CD4-positive, alpha-beta T cell treated with Interleukin-6 for 4 hours (primary cell): ENCODE measurements at regions not wholly inside any gene's neighbourhood (a gene's known extent, or its start where the extent isn't known, plus 50 kb on each side); places are given as distances from the start of the nearest gene placed in this dataset.

Experiments
- DNase-seq: peaks from one replicate; pipeline ENCODE4 v3.0.0-alpha.2; 2020; ENCODE audit warnings: mixed read lengths

DNA sequence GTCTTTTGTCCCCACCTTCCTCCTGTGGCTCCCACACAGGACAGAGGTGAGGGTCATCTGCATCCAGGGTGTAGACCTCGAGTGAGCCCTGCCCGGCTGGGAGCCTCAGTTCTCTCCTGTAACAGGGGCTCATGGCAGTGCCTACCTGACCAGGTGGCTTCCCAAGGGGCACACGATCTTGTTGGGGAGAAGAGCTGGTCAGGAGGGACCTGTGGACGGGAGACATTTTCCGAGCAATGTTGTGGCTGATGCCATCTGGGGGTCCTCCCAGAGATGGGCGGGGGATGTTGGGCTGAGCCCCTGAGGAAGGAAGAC, 51.9 kb downstream of the CEBPB start:
- DNase-seq, result no peak

GRCh38 chr20:50242863-50243609, 52.4 kb downstream of the CEBPB start:
- no peak for DNase-seq

DNA sequence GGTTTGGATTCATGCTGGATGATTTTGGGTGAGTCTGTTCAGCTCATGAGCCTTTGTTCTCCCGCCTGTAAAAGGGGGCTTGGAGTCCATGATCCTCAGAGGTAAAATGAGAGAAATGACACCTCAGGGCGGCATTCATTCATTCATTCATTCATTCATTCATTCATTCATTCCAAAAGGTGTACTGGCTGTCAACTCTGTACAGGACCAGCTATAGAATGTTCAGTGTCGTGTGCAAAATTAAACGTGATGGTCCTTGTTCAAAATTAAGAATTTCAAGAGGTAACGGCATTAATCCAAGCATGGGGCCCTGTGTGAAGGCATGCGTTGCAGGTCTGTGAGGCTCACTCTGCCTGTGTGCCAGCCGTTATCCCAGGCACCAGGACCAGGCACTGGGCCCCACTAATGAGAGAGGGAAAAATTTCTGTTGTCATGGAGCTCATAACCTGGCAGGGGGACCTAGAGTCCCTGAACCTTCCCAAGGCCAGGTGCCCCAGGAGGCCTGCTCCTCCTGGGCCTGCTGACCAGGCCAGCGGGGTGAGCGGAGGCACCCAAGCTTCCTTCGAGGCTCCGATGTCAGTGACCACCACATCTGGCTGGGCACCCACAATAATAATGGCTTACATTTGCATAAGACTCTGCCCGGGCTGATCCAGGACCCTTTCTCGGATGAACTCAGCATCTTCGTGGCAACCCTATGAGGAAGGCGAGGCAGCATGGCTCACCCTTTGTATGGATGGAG, 53.2 kb downstream of the CEBPB start:
- no peak for DNase-seq

DNA sequence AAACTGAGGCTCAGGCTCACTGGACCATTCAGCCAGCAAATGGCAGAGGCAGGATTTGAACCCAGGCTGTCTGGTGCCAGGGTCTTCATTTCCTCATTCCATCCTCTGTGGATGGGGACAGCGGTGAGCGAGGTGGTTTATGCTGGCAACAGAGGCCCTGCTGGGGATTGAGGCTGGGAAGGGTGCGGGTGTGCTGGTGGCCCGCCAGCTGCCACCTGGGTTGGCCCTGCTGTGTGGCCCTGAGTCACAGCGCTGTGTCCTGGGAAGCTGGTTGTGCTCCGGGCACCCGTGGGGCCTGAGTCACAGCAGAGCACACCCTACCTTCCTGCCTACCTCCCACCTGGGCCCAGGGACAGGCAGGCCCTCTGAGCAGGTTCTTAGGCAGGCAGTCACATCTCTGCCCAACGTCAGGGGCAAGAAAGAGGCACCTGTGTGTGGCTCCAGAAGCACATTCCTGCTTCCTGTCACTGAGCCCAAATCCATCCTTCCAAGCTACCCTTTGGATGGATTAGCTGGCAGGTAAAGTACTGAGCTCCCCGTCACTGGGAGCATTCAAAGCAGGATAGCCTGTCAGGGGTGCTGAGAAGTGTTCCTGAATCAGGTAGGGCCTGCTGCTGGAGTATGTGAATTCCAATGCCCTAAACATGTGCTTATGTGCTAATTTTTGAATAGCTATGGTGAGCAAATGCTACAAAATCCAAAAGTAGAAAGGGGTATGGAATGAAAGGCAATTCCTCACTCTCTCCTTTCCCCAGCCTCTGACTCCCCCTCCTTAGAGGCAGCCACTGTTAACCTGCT, 53.9 kb downstream of the CEBPB start:
- DNase-seq, result no peak

GRCh38 chr20:50245498-50246366, 55.1 kb downstream of the CEBPB start:
- DNase-seq, result no peak

GRCh38 chr20:50246367-50247195, 56.0 kb downstream of the CEBPB start:
- DNase-seq, result no peak

GRCh38 chr20:50247196-50248094, 56.8 kb downstream of the CEBPB start:
- DNase-seq, result no peak

DNA sequence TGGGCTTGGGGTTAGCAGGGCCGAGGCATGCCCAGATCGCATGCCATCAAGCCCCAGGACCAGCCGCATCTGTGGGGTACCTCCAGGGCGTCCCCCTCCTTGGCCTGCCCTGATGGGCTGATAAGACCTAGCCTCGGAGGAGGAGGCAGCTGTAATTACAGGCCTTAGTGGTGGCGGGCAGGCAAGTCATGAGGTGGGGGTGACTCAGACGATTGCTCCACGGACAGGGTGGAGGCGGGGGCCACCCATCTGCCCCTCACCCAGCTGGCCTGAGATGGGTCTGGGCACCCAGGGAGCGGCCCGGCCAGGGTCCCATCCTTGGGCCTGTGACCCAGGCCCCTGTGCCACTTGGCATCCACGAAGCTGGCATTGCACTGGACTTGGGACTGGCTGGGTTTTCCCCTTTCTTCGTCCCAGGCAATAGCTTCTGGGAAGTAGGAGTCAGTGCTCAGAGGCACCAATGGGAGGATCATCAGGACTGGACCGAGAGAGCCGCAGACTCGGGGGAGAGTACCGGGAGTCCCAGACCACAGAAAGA, 57.5 kb downstream of the CEBPB start:
- DNase-seq, result no peak

- no peak for DNase-seq
Observed at GRCh38 chr20:50249447-50250388, 59.1 kb downstream of the CEBPB start.

- DNase-seq, result no peak
Observed at GRCh38 chr20:50250679-50251382, 60.2 kb downstream of the CEBPB start.

DNA sequence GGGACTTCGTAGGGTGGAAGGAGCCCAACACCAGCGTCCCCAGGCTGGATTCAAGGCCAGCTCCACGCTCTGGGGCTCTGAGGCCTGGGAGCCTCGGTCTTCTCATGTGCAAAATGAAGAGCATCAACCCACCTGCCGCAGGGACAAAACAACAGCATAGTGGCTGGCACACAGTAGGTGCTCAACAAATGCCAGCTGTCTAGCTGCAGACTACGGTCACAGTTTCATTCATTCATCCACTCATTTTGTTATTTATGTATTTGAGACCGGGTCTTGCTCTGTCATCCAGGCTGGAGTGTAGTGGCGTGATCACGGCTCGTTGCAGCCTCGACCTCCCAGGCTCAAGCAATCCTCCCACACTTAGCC, 60.7 kb downstream of the CEBPB start:
- no peak for DNase-seq

GRCh38 chr20:50251992-50252511, 61.4 kb downstream of the CEBPB start:
- DNase-seq, result no peak

- DNase-seq, result no peak
Observed at GRCh38 chr20:50252701-50253100, 62.1 kb downstream of the CEBPB start.

DNA sequence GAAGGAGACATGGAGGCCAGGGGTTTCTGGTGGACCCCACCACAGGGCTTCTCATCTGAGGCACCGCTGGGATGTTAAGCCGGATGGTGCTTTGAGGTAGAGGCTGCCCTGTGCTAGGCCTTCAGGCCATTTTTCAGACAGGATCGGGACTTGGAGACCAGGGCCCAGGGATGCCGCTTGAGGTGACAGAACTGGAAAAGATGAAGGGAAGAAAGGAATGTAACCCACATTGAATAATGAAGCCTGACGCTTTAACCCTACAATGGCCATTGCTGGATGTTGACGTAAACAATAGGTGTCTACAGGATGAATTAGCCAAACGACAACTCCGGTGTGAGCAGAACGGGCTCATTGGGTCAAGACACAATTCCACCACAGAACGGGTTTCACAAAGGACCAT, 62.5 kb downstream of the CEBPB start:
- no peak for DNase-seq

GRCh38 chr20:50254466-50255079, 63.9 kb downstream of the CEBPB start:
- no peak for DNase-seq

DNA sequence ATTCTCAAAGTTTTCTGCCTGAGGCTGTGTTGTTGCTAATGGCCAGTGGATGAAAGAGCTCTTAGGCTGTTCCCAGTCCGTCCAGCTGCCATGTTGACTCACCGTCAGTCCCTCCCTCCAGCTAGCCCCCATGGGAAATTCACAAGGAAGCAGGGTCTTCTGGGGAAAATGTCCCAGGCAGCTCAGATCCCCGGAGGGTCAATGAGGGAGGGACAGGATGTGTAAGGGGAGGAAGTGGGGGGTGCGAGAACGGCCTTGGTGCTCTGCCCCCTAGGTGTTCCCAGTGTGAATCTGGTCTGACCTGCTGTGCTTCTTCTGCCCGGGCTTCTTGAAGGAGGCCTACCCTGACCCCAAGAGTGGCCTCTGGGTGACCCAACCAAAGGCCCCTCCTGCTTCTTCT, 65.9 kb downstream of the CEBPB start:
- DNase-seq, result no peak

- no peak for DNase-seq
Observed at GRCh38 chr20:50257860-50258259, 67.2 kb downstream of the CEBPB start.
